Mucosa of rectum (tissue), 2 donors: ENCODE measurements at regions not wholly inside any gene's neighbourhood (a gene's known extent, or its start where the extent isn't known, plus 50 kb on each side); places are given as distances from the start of the nearest gene placed in this dataset.

Source experiments
- H3K27ac ChIP-seq, 2 donors: one replicate each; pipeline ENCODE4 v1.7.0; 2013; ENCODE audit warnings: inconsistent platforms in 2 of 2, low read depth in 2 of 2, low read length in 2 of 2
- H3K27me3 ChIP-seq, 2 donors: one replicate each; pipeline ENCODE4 v1.7.0; 2013; ENCODE audit warnings: low read length in 2 of 2; ENCODE audit not compliant: control insufficient read depth in 2 of 2, insufficient read depth in 2 of 2
- H3K36me3 ChIP-seq, 2 donors: one replicate each; pipeline ENCODE4 v1.7.0; 2013; ENCODE audit warnings: low read length in 2 of 2; ENCODE audit not compliant: control insufficient read depth in 2 of 2, insufficient read depth in 2 of 2
- H3K4me1 ChIP-seq, 2 donors: one replicate each; pipeline ENCODE4 v1.7.0; 2013; ENCODE audit warnings: low read length in 2 of 2, mild to moderate bottlenecking in 1 of 2; ENCODE audit not compliant: control insufficient read depth in 2 of 2, insufficient read depth in 2 of 2
- H3K4me3 ChIP-seq, 2 donors: one replicate each; pipeline ENCODE4 v1.7.0; 2013; ENCODE audit warnings: low read length in 2 of 2
- H3K9ac ChIP-seq, 2 donors: one replicate each; pipeline ENCODE4 v1.7.0; 2013; ENCODE audit warnings: low read length in 2 of 2, low read depth in 1 of 2, mild to moderate bottlenecking in 1 of 2
- H3K9me3 ChIP-seq, 2 donors: one replicate each; pipeline ENCODE4 v1.7.0; 2013; ENCODE audit warnings: low read length in 2 of 2; ENCODE audit not compliant: control insufficient read depth in 2 of 2
- donor health status: healthy.
- donor health status: Normal muscosa, but diverticular disease.

GRCh38 chr12:24724814-24725213 lies 224.1 kb downstream of the BCAT1 start:
- H3K27ac ChIP-seq = no peak overlapping the region
- H3K4me1 ChIP-seq = no peaks in the 10 kb centered on the region
- no peak overlapping the region for H3K4me3 ChIP-seq
- no peaks in the 10 kb centered on the region for H3K36me3 ChIP-seq
- no peak overlapping the region for H3K9ac ChIP-seq
- no peaks in the 10 kb centered on the region for H3K9me3 ChIP-seq
- H3K27me3 ChIP-seq = no peaks in the 10 kb centered on the region

DNA sequence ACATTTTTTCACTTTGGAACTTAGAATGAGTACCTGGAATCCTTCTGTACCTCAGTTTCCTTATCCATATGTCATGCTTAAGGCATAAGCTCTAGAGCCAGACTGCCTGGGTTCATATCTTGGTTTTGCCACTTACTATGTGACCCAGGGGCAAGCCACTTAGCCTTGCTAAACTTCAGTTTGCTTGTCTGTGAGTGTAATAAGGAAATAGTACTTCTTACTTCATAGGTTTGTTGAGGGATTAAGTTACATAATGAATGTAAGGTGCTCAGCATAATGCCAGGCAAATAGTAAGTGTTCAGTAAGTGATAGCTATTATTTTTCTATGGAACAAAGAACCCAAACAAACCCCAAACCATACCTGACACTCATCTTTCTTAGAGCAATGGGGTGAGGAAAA lies 225.1 kb downstream of the BCAT1 start:
- H3K36me3 ChIP-seq = no peaks in the 10 kb centered on the region
- no peaks in the 10 kb centered on the region for H3K9me3 ChIP-seq
- H3K4me3 ChIP-seq = no peak overlapping the region
- H3K27ac ChIP-seq = no peak overlapping the region
- H3K9ac ChIP-seq = no peak overlapping the region
- no peaks in the 10 kb centered on the region for H3K27me3 ChIP-seq
- no peaks in the 10 kb centered on the region for H3K4me1 ChIP-seq

DNA sequence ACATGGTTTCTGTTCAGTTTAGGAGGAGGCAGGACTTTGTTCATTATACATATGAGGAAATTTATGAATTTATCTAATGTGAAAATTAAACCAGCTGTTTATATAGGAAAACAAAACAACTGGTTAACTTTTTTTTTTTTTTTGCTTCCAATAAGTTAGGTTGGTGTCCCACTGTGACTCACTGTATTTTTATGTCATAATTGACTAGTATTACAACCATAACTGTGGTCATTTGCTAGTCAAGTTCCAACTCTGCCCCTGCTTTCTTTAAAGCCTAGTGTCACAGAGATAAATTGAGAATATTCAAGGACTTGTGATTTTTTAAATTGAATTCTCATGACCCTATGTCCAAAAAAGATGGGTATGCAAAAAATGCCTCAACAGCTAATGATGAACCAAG lies 227.7 kb downstream of the BCAT1 start:
- no peaks in the 10 kb centered on the region for H3K27me3 ChIP-seq
- H3K9ac ChIP-seq = no peak overlapping the region
- no peaks in the 10 kb centered on the region for H3K9me3 ChIP-seq
- H3K4me1 ChIP-seq = no peaks in the 10 kb centered on the region
- no peaks in the 10 kb centered on the region for H3K36me3 ChIP-seq
- H3K27ac ChIP-seq = no peak overlapping the region
- H3K4me3 ChIP-seq = no peak overlapping the region

DNA sequence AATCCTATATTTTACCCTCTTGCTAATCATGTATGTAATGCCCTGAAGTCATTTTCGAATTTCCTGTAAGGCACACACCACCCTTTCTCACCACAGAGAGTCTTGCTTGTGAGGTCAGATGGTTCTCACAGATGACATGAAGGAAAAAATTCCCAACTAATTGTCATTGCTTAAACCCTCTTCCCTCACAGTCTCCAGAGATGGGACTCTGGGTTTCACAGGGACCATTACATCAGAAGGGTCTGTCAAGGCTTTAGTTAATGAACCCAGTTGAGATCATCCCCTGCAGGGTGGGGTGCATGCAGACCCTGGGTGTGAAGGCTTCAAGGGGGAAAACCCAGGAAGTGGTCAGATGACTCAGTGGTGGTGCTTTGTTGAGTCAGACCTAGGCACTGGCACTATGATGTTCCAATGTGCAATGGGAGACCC lies 229.6 kb downstream of the BCAT1 start:
- H3K4me1 ChIP-seq = no peaks in the 10 kb centered on the region
- no peaks in the 10 kb centered on the region for H3K9me3 ChIP-seq
- no peak overlapping the region for H3K4me3 ChIP-seq
- H3K36me3 ChIP-seq = no peaks in the 10 kb centered on the region
- no peak overlapping the region for H3K9ac ChIP-seq
- H3K27me3 ChIP-seq = no peaks in the 10 kb centered on the region
- no peak overlapping the region for H3K27ac ChIP-seq

DNA sequence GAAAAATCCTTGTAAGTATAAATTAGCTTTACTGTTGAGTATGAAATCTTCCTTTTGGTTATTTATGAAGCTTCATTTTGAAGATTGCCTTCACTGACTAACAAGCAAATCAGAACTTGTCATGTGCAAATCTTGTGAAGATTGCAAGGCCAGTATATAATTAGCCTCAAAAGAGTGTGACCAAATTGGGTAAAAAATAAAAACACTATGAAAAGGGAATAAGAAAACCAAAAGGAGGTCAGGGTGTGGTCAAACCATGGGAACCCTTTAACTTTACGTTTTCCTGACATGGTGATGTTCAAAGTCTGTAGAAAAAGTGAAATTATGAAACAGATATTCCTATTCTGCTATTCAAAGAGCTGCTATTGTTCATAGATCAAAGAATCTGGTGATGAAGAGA lies 230.3 kb downstream of the BCAT1 start:
- no peak overlapping the region for H3K9ac ChIP-seq
- no peaks in the 10 kb centered on the region for H3K27me3 ChIP-seq
- H3K4me1 ChIP-seq = no peaks in the 10 kb centered on the region
- H3K4me3 ChIP-seq = no peak overlapping the region
- H3K27ac ChIP-seq = no peak overlapping the region
- no peaks in the 10 kb centered on the region for H3K36me3 ChIP-seq
- no peaks in the 10 kb centered on the region for H3K9me3 ChIP-seq

DNA sequence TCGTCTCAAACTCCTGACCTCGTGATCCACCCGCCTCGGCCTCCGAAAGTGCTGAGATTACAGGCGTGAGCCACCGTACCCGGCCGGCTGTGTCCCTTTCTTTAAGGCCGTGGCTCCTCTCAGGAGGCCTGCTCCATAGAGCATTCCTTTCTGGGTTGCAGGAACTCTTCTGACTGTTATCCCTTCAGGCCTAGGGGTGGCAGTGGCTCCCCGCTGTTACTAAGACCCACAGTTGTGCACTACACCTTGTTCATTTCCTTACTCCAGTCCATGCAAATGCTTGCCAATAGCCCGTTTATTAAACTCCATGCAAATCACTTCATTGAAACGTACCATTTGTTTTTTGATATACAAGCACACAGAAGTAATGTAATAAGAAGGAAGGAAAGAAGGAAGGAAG lies 234.7 kb downstream of the BCAT1 start:
- no peaks in the 10 kb centered on the region for H3K9me3 ChIP-seq
- H3K9ac ChIP-seq = no peak overlapping the region
- no peaks in the 10 kb centered on the region for H3K27me3 ChIP-seq
- H3K27ac ChIP-seq = no peak overlapping the region
- H3K36me3 ChIP-seq = no peaks in the 10 kb centered on the region
- no peaks in the 10 kb centered on the region for H3K4me1 ChIP-seq
- H3K4me3 ChIP-seq = no peak overlapping the region

GRCh38 chr12:24711056-24712008 lies 237.6 kb downstream of the BCAT1 start:
- H3K4me3 ChIP-seq = no peak overlapping the region
- no peak overlapping the region for H3K27ac ChIP-seq
- no peaks in the 10 kb centered on the region for H3K27me3 ChIP-seq
- no peaks in the 10 kb centered on the region for H3K36me3 ChIP-seq
- no peaks in the 10 kb centered on the region for H3K9me3 ChIP-seq
- H3K4me1 ChIP-seq = no peaks in the 10 kb centered on the region
- H3K9ac ChIP-seq = no peak overlapping the region

GRCh38 chr12:24709216-24709615 lies 239.7 kb downstream of the BCAT1 start:
- no peak overlapping the region for H3K9ac ChIP-seq

DNA sequence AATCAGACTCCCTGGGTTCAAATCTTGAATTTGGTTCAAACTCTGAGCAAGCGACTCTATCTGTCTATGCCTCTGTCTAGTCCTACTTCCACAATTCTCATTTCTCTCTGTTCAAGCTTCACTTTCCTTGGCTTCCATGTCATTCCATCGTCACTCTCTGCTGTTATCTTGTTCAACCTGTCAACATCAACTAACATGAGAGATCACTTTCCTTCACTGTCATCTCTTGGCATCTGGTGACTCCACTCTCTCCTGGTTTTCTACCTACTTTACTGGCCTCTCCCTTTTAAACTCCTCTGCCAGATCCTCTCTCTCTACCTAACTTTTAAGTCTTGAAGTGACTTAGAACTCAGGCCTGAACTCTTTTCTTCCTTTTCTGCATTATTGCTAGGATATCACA lies 240.2 kb downstream of the BCAT1 start:
- Histone ChIP-seq H3K4me3 (no peak overlapping the region), H3K27me3 (no peaks in the 10 kb centered on the region), H3K9ac (no peak overlapping the region), H3K36me3 (no peaks in the 10 kb centered on the region), H3K9me3 (no peaks in the 10 kb centered on the region), H3K4me1 (no peaks in the 10 kb centered on the region), H3K27ac (no peak overlapping the region)

More at GRCh38 chr12:24709216-24709615, 239.7 kb downstream of the BCAT1 start:
- H3K4me1 ChIP-seq = no peaks in the 10 kb centered on the region
- H3K4me3 ChIP-seq = no peak overlapping the region
- H3K9me3 ChIP-seq = no peaks in the 10 kb centered on the region
- H3K27me3 ChIP-seq = no peaks in the 10 kb centered on the region
- H3K27ac ChIP-seq = no peak overlapping the region
- no peaks in the 10 kb centered on the region for H3K36me3 ChIP-seq

- H3K4me3 ChIP-seq = no peak overlapping the region
- no peak overlapping the region for H3K27ac ChIP-seq
- H3K4me1 ChIP-seq = no peaks in the 10 kb centered on the region
- no peak overlapping the region for H3K9ac ChIP-seq
- no peaks in the 10 kb centered on the region for H3K36me3 ChIP-seq
- H3K9me3 ChIP-seq = no peaks in the 10 kb centered on the region
- H3K27me3 ChIP-seq = no peaks in the 10 kb centered on the region
Observed at GRCh38 chr12:24708043-24708442, 240.9 kb downstream of the BCAT1 start.
